ENCODE measurements at regions not wholly inside any gene's neighbourhood (a gene's known extent, or its start where the extent isn't known, plus 50 kb on each side); places are given as distances from the start of the nearest gene placed in this dataset.
"Not testable (repeated sequence)": the region's sequence is repeated elsewhere in the genome, so short reads cannot be mapped to it uniquely, and the experiment has no call there.

GRCh38 chr10:53052521-53053164 is 280.1 kb upstream of the MBL2 start:
- DNase-seq, result no peak

- DNase-seq, result no peak
These were observed 272.7 kb upstream of the MBL2 start for GRCh38 chr10:53045315-53045714.

GRCh38 chr10:53035823-53036222 is 263.2 kb upstream of the MBL2 start:
- DNase-seq, result not testable (repeated sequence)

GRCh38 chr10:53033396-53033795 is 260.8 kb upstream of the MBL2 start:
- DNase-seq, result no peak

DNA sequence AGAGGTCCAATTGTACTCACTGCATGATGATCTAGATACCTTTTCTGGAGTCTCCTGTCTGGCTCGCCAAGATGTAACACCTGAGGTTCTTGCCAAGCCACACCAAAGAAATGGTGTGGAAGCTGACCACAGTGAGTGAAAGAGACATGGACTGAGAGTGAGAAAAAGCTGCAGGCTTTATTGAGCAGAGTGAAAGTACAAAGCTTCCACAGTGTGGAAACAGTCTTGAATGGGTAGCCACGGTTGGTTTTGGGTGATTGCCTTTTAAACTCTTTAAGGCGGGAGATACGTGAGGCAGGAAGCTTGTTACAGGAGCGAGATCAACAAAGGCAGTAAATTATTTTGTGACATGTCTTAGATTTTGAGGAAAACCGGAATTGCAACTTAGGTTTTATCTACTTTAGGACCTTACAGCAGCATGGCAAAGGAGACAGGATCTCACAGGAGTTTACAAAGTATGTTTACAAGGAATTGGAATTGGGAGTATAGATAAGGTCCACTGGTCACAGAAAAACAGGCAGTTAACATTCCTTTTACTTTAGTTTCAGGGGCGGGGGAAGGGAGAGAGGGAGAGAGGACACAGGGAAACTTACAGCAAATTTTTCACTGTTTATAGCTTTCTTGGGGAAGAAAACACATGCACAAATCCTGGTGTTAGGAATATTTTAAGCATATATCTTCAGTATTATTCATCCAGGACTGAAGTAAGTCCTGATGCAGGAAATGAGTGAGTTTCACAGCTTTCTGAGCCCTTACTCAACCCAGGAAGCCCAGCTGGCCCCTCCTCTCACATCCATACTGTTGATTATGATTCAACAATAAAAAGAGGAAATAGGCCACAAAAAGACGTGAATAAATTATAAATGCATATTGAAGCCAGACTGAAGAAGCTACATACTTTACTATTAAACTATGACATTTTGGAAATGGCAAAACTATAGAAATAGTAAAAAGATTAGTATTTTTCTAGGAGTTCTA is 257.6 kb upstream of the MBL2 start:
- not testable (repeated sequence) for DNase-seq

DNA sequence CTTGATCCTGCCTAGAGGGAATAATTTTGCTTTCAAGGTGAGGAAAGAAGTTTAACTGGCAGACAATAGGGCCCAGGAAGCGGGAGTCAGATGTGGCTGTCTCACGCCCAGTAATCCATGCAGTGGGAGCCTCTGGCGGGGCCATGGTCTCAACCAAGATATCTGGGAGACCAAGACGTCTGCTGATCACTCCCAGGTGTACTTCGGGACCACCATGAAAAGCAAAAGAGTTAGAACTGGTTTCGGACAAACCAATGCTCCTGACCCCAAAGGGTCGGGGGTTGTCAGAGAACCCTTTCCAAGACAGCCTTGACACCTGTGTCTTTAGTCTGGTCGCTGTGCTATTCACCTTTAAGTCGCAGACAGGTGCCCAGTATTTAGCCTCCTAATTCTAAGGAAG is 256.9 kb upstream of the MBL2 start:
- DNase-seq, result no peak

- not testable (repeated sequence) for DNase-seq
These were observed 253.2 kb upstream of the MBL2 start for GRCh38 chr10:53025765-53026164.

- DNase-seq, result no peak
These were observed 252.7 kb upstream of the MBL2 start for GRCh38 chr10:53025172-53025711.

GRCh38 chr10:53023411-53023810 is 250.8 kb upstream of the MBL2 start:
- DNase-seq, result no peak

GRCh38 chr10:53022611-53023088 is 250.1 kb upstream of the MBL2 start:
- no peak for DNase-seq

DNA sequence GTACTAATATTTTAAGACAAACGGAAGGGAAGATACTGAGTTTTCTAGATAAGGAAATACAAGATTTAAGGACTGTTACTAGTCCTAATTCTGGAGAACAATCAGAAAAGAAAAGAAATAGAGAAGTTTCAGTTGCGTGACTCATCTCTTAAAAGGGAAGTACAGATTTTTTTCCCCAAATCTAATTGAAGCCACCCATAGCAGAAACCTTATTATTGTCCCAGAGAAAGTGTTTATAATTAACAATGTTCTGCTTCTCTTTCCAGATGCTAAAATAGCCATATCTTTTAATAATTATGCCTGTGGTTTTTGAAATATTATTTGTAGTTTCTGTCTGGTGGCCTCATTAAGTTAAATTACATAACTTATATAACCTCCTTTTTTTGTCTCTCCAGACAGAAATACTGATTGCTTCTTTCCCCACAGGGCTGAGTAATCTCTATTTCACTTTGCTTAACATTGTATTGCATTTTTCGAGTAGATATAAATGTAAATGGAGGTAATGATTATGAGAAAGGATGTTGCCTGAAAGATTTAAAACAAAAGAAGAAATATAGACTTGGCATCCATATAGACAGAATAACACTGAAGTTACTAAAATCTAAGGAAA is 240.7 kb upstream of the MBL2 start:
- DNase-seq, result no peak

DNA sequence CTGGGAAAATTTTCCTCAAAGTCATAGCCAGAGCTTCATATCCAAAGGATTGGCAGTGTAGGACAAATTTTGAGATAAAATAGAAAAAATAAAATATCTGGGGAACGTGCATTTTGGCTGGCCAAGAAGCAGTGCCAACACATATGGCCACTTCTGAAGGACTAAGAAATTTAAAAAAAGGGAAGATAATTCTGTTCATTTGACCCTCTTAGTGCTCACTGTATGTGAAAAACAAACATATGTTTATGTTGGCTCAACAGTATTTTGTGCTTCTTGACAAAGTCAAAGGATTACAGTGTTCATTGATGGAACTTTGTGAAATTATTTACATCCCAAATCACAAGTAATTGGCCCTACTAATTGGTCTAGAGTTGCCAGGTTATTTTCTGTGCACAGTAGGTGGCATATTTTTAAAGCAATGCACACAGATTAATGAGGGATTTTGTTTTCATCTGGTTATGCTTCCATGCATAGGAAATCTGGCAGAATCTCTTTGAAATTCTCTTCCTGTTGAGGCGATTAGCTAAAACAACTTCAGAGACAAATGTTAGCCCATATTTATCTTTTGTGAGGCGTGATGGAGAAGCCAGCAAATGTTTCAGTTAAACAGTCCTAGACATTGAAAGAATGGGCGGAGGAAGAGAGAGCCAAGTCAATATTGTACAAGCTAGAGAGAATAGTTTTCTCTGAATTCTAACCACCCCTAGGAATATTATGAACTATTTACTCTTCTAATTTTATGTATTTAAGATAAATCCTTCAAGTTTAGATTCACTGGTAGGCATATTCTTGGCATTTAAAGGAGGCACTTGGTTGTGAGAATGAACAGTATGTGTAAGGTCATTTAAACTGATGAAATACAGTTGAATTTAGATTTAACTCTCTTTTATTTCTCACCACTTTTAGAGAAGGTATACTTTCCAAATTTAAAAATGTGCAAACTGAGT is 237.7 kb upstream of the MBL2 start:
- DNase-seq, result peak; percentile 43

DNA sequence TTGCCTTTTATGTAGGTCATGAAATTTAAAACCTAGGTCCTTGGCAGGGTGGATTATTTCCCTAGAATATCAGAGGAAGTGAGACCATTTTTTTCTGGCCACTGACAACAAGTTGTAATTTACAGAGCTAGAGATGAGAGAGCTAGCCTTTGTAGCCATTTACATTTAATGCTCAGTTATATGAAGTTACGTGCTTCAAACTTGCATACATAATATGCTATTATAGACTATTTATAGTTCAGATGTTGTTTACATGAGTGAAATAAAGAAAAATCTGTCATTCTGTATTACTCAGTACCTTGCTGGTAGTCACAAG is 234.9 kb upstream of the MBL2 start:
- no peak for DNase-seq

DNA sequence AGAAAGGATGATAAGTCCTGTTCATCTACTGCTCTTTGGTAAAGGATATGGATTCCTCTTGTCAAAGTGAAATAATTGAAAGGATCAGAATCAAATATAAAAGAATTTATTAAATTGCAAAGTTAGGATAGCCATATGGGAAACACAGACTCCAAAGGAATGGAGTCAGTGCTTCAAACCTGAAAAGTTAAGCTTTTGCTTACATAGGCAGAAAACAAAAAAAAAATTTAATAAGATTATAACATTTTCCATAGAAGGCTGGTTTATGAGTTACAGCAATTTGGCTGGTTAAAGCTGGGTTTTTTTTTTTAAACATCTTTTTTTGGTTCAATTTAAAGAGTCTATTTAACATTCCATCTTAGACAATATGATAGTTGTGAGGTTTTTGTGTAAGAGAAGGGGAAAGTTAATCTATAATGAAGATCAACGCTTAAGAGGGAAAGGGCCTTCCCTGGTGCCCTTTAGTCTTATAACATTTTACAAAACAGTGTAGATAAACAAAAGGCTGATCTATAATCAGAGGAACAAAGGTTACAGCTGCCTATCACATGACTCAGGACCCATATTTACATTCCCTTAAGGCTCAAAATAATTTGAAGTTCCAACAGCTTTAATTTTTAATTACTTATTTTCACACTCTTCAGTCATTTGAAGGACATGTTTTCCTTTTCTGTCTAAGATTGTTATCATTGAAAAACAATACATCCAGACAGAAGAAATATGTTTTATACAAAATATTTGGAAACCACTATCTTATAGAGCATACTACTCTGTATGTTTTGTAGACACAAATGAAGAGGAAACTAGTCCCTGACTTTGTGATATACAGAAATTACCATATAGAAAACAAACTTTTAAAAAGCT is 234.3 kb upstream of the MBL2 start:
- no peak for DNase-seq

- no peak for DNase-seq
These were observed 233.2 kb upstream of the MBL2 start for GRCh38 chr10:53005612-53006345.

GRCh38 chr10:53003094-53003493 is 230.5 kb upstream of the MBL2 start:
- DNase-seq, result no peak

DNA sequence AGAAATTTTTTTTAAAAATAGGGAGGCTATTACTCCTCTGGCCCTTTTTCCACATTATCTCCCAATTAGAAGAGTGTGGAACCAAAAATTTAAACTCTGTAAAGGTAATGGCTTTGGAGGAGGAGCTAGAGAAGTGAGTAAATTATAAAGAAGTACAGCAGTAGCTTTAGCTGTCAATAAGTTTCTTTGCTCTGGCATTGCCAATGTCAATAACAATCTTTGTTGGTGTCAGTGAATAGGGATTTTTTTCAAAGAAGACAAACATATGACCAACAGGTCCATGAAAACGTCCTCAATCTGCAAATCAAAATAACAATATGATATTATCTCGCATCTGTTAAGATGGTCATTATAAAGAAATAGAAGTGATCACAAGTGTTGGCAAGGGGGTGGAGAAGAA is 227.1 kb upstream of the MBL2 start:
- DNase-seq, result no peak

GRCh38 chr10:52999258-52999657 is 226.7 kb upstream of the MBL2 start:
- DNase-seq, result no peak

DNA sequence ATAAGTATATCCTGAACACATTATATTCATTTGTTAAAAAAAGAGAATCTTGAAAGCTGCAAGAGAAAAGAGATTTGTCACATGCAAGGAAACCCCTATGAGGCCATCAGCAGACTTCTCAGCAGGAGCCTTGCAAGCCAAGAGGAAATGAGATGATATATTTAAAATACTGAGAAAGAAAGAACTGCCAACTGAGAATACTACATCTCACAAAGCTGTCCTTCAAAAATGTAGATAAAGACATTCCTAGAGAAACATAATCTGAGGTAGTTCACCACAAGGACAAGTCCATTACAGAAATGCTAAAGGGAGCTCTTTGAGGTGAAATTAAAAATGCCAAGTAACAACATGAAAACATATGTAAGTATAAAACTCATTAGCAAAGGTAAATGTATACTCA is 224.4 kb upstream of the MBL2 start:
- no peak for DNase-seq

DNA sequence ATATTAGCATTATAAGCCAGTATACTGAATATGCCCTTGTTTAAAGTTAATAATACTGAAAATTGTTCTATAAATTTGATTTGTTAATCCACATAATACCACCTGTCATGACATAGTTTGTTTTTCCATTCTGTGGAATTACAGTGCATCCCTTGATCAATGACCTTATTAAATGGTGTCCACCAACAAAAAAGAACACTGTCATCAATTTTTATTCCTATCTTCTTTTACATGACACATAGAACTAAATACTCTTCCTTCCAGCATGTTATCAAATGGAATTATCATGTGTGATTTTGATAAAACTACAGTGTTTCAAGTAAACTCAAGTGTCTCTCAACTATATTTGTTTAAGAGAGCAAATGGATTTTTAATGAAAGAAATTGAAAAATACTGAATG is 221.8 kb upstream of the MBL2 start:
- no peak for DNase-seq

DNA sequence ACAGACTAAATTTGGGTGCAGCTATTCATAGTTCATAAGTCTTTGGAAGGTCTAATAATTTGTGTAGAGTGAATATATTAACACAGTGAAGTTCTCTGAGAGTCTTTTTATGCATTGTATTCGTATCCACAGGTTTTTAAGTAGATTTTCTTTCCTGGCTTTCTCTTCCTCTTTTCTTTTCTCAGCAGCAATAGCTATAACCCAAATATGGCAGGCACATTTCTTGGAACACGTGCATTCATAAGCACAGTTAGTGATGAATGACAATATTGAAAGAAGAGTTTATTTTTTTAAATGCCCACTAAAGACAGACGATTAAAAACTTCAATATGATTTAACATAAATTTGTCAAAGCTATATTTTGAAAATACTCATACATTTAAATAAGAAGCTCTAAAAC is 220.5 kb upstream of the MBL2 start:
- DNase-seq, result no peak
